Spleen (tissue), 7 donors: ENCODE measurements at regions not wholly inside any gene's neighbourhood (a gene's known extent, or its start where the extent isn't known, plus 50 kb on each side); places are given as distances from the start of the nearest gene placed in this dataset.

ENCODE experiments used
- CTCF ChIP-seq, 11 experiments: fragments of 200-600 bp in 7 of 11; fragments of 450-650 bp in 4 of 11; sonication (generic) in 4 of 11; IDR thresholded peaks in 8 of 11; conservative IDR thresholded peaks in 3 of 11; 1 replicate in 7 of 11; 2 replicates in 4 of 11; pipeline versions ENCODE4 v1.4.0 to v1.8.0; 2016 to 2021; ENCODE audit warnings: antibody characterized with exemption in 11 of 11, inconsistent platforms in 4 of 11, mild to moderate bottlenecking in 1 of 11
- POLR2A ChIP-seq, 3 donors: fragments of 450-650 bp; IDR thresholded peaks; one replicate each; pipeline ENCODE4 v1.5.1; 2017; ENCODE audit warnings: antibody characterized with exemption in 3 of 3, mild to moderate bottlenecking in 1 of 3
- POLR2AphosphoS5 ChIP-seq, 3 donors: sonication (generic); formaldehyde crosslinking; IDR thresholded peaks; one replicate each; pipeline ENCODE4 v1.5.1; 2017; ENCODE audit warnings: antibody characterized with exemption in 3 of 3
- donor health status: DM: no; HTN: no; CAD: no; lungs with moderate emphysema.
- donor health status: DM: no; HTN: no; CAD: no.
- donor health status: DM: no; HTN: no; CAD: no.

GRCh38 chr1:36636206-36636605 lies 153.5 kb upstream of the CSF3R start:
- no peak for TF ChIP-seq CTCF (IDR thresholded peaks at IDR 0.05 in 8 of 11, conservative IDR thresholded peaks at IDR 0.05 in 3 of 11)
- TF ChIP-seq POLR2A (IDR thresholded peaks at IDR 0.05), result no peak
- no peak for TF ChIP-seq POLR2AphosphoS5 (IDR thresholded peaks at IDR 0.05)
